Heart left ventricle (tissue), 16 donors: ENCODE measurements at regions not wholly inside any gene's neighbourhood (a gene's known extent, or its start where the extent isn't known, plus 50 kb on each side); places are given as distances from the start of the nearest gene placed in this dataset.

Experiments
- ATAC-seq, 4 donors: fragments of 200-7000 bp; cut with Tn5 transposase; one replicate each; pipeline ENCODE4 v1.9.1; 2020 to 2022; ENCODE audit warnings: moderate library complexity in 4 of 4, mild to moderate bottlenecking in 3 of 4, moderate number of reproducible peaks in 1 of 4
- DNase-seq, 5 donors: peaks; one replicate each; pipeline ENCODE4 v3.0.0-alpha.2; 2020
- H3K27ac ChIP-seq, 12 donors: fragments of 200-600 bp; sonication (generic) in 4 of 12; one replicate each; pipeline versions ENCODE4 v1.5.0 to v1.8.0; 2016 to 2022; ENCODE audit warnings: mild to moderate bottlenecking in 2 of 12
- H3K27me3 ChIP-seq, 9 donors: fragments of 200-600 bp; sonication (generic) in 2 of 9; one replicate each; pipeline versions ENCODE4 v1.5.1 to v1.8.0; 2016 to 2022; ENCODE audit warnings: mild to moderate bottlenecking in 3 of 9
- H3K36me3 ChIP-seq, 9 donors: fragments of 200-600 bp; sonication (generic) in 2 of 9; one replicate each; pipeline versions ENCODE4 v1.5.0 to v1.8.0; 2018 to 2022; ENCODE audit warnings: mild to moderate bottlenecking in 2 of 9
- H3K4me1 ChIP-seq, 12 donors: fragments of 200-600 bp; sonication (generic) in 4 of 12; one replicate each; pipeline versions ENCODE4 v1.5.0 to v1.8.0; 2016 to 2022; ENCODE audit warnings: mild to moderate bottlenecking in 3 of 12
- H3K4me3 ChIP-seq, 12 donors: fragments of 200-600 bp; sonication (generic) in 4 of 12; one replicate each; pipeline versions ENCODE4 v1.5.0 to v1.8.0; 2017 to 2022; ENCODE audit warnings: mild to moderate bottlenecking in 9 of 12, moderate library complexity in 4 of 12
- H3K9me3 ChIP-seq, 12 donors: fragments of 200-600 bp; sonication (generic) in 4 of 12; one replicate each; pipeline versions ENCODE4 v1.5.0 to v1.8.0; 2016 to 2022; ENCODE audit warnings: mild to moderate bottlenecking in 1 of 12
- POLR2A ChIP-seq, 2 donors: fragments of 450-650 bp; IDR thresholded peaks; one replicate each; pipeline ENCODE4 v1.6.1; 2017; ENCODE audit warnings: antibody characterized with exemption in 2 of 2, mild to moderate bottlenecking in 2 of 2, moderate library complexity in 2 of 2
- WGBS, 4 donors: extraction: QIAGEN DNeasy Blood & Tissue Kit in 2 of 4; methylation state at CpG; one replicate each; pipeline versions ENCODE4 v1.1.5 to v1.1.7; 2013 to 2018; 5-methylcytosine and 5-hydroxymethylcytosine counted together
- intact Hi-C, 10 donors: fragments of 100-400 bp; cut with DNase I; formaldehyde crosslinking; loops; one replicate each; pipeline versions ENCODE4 v1.11.1 to v1.14.2; 2022
- TF ChIP-seq, protein P1 (sequence below), 12 donors: fragments of 200-600 bp; sonication (generic) in 4 of 12; IDR thresholded peaks; one replicate each; pipeline versions ENCODE4 v1.5.0 to v1.8.0; 2018 to 2022; ENCODE audit warnings: antibody characterized with exemption in 12 of 12, mild to moderate bottlenecking in 5 of 12
- donor health status: ischemic (EF 13 %, LVEDD 7.1; RV severe dilation, severe dysfunction).
- donor health status: healthy with polysubstance abuse.
- donor health status: DM: no; HTN: yes; CAD: no.
- donor health status: DM: no; HTN: no; CAD: no.
- donor health status: ischemic (EF 25% LVEDD 6.9; RV normal size, moderate dysfunction).
- donor health status: ischemic (EF 25% LVEDD 5.7; RV mildly dilated, moderate dysfunction).
- donor health status: healthy.
- donor health status: DM: yes; HTN: yes; CAD: no.
- donor health status: ischemic (EF 35%, LVEDD 5.7; RV mildly dilated, moderate dysfunction).
- donor health status: nonischemic (EF 11% LVEDD 7.7; RV severe dilation, severe dysfunction).
- donor health status: DM: yes; HTN: yes; CAD: no.
- donor health status: PGD.
- donor health status: ischemic (EF 29% LVEDD 5.4; RV normal size, mild dysfunction).
- donor health status: nonischemic (EF 23%, LVEDD 6.1; RV moderate dilation, normal function).

DNA sequence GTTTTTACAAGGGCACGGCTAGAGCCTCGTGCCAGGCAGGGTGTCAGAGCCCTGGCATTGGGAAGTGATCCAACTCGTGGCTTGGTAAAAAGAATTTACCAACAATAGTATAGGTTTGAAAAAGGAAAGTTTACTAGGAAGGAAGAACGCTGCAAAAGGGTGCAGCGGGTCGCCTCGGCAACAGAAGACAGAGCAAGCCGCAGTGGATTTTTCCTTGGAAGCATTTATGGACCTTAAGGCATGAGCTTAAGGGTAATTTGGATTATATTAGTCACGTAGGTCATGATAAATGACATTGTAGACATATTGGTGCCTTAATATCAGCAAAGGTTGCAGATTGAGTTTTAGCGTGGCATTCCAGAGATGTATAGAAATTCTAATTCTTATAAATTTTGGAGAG is 163.4 kb upstream of the PPP2R3A start:
- Histone ChIP-seq H3K9me3 (no peaks in the 10 kb centered on the region), H3K36me3 (no peaks in the 10 kb centered on the region), H3K4me1 (no peaks in the 10 kb centered on the region), H3K4me3 (no peak overlapping the region), H3K27me3 (no peaks in the 10 kb centered on the region), H3K27ac (no peak overlapping the region)
- no peak for ATAC-seq
- intact Hi-C loops: no loop called here
- no peak for TF ChIP-seq POLR2A (IDR thresholded peaks at IDR 0.05)
- TF ChIP-seq, protein P1, sequence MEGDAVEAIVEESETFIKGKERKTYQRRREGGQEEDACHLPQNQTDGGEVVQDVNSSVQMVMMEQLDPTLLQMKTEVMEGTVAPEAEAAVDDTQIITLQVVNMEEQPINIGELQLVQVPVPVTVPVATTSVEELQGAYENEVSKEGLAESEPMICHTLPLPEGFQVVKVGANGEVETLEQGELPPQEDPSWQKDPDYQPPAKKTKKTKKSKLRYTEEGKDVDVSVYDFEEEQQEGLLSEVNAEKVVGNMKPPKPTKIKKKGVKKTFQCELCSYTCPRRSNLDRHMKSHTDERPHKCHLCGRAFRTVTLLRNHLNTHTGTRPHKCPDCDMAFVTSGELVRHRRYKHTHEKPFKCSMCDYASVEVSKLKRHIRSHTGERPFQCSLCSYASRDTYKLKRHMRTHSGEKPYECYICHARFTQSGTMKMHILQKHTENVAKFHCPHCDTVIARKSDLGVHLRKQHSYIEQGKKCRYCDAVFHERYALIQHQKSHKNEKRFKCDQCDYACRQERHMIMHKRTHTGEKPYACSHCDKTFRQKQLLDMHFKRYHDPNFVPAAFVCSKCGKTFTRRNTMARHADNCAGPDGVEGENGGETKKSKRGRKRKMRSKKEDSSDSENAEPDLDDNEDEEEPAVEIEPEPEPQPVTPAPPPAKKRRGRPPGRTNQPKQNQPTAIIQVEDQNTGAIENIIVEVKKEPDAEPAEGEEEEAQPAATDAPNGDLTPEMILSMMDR (IDR thresholded peaks at IDR 0.05): no peak
- no peak for DNase-seq
- WGBS, 4 donors: 77 to 85% (median 82%) methylated on average over 10 of the region's 10 CpGs

DNA sequence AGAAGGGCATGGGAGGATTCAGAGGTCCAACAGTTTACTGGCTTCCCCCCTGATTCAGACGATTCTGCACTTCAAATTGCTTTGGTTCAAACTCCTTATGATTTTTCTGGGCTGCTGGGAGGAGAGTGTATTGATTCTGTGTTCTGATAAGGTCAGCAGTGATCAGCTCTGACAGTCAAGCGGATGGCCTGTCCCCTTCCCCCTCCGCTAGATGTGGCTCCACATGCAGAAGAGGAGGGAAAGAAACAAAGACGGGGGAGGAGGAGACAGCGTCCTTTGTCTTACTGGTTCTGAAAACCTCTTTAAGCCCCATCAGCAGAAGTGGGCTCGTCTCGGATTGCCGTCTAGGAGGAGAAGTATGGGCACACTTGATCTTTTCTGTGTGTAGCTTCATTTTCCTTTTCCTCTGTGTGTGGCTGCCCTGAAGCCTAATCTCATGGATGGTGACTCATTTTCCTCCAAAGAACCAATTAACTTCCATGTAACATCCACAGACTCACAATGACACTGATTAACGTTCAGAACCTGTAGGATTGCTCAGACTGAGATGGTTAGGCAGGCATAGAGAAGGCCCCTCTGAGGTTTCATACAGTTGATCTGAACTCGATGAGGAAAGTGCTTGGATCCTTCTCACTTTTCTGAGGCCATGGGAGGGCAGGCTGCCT is 162.4 kb upstream of the PPP2R3A start:
- no peak for ATAC-seq
- no peaks in the 10 kb centered on the region for H3K9me3 ChIP-seq
- peaks cover 0 to 4% (median 0%) of the 10 kb centered on the region in 9 donors for H3K27me3 ChIP-seq
- no peaks in the 10 kb centered on the region for H3K36me3 ChIP-seq
- 58 to 74% (median 68%) methylated on average over 10 of the region's 10 CpGs for WGBS, 4 donors
- TF ChIP-seq, protein P1 (IDR thresholded peaks at IDR 0.05): no peak
- TF ChIP-seq POLR2A (IDR thresholded peaks at IDR 0.05): no peak
- H3K4me3 ChIP-seq: no peak overlapping the region
- intact Hi-C loops: no loop called here
- no peak for DNase-seq
- no peaks in the 10 kb centered on the region for H3K4me1 ChIP-seq
- H3K27ac ChIP-seq: no peak overlapping the region

DNA sequence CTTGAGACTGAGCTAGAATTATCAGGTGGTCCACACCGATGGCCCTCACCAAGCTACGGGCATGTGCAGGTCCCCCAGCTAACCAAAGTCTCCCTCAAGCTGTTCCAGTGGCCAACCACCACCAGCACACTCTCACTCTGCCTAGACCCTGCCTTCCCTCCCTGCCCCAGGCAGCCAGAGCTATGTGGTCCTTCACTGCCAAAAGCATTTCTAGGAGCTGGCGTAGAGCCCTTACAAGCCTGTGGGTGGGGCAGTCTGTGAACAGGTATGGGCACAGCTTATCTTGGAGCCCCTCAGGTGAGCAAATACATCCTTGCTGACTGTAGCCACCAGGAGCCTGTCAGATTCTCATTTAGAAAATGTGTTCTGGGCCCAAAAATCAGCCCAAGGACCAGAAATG is 159.8 kb upstream of the PPP2R3A start:
- intact Hi-C loops: no loop called here
- no peak overlapping the region for H3K4me3 ChIP-seq
- H3K9me3 ChIP-seq: no peaks in the 10 kb centered on the region
- H3K27ac ChIP-seq: no peak overlapping the region
- peaks cover 0 to 25% (median 0%) of the 10 kb centered on the region in 9 donors for H3K27me3 ChIP-seq
- H3K4me1 ChIP-seq: no peaks in the 10 kb centered on the region
- 76 to 85% (median 80%) methylated on average over 3 of the region's 3 CpGs for WGBS, 4 donors
- no peak for TF ChIP-seq POLR2A (IDR thresholded peaks at IDR 0.05)
- TF ChIP-seq, protein P1 (IDR thresholded peaks at IDR 0.05): no peak
- ATAC-seq (no peak), DNase-seq (no peak)
- H3K36me3 ChIP-seq: no peaks in the 10 kb centered on the region

DNA sequence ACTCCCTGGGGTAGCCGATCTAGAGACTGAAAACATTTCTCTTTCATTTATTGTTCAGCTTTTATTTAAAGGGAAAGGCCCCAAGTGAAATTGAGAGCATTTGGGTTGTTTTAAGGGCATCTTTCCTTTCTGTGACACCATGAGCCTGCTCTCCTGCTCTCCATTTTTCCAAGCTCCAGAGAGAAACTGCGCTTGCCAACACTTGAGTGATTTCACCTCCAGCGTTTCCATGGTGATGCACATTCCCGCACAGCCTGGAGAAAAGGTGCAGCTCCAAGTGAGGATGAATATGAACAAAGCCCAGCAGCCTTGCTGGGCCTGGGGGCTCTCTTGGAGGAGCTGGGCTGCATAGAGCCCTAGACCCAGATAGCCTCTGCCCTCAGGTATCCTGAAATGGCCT is 159.2 kb upstream of the PPP2R3A start:
- intact Hi-C loops: no loop called here
- no peak for ATAC-seq
- no peak overlapping the region for H3K27ac ChIP-seq
- H3K36me3 ChIP-seq: no peaks in the 10 kb centered on the region
- WGBS, 4 donors: 45 to 71% (median 54%) methylated on average over 4 of the region's 4 CpGs
- H3K4me1 ChIP-seq: no peaks in the 10 kb centered on the region
- DNase-seq: no peak
- TF ChIP-seq POLR2A (IDR thresholded peaks at IDR 0.05): no peak
- TF ChIP-seq, protein P1 (IDR thresholded peaks at IDR 0.05): no peak
- peaks cover 0 to 27% (median 0%) of the 10 kb centered on the region in 9 donors for H3K27me3 ChIP-seq
- H3K9me3 ChIP-seq: no peaks in the 10 kb centered on the region
- no peak overlapping the region for H3K4me3 ChIP-seq
